GM19239 (cell line): ENCODE measurements at regions not wholly inside any gene's neighbourhood (a gene's known extent, or its start where the extent isn't known, plus 50 kb on each side); places are given as distances from the start of the nearest gene placed in this dataset.

Experiments
- DNase-seq: peaks from one replicate; pipeline ENCODE4 v3.0.0; 2011; ENCODE audit warnings: low spot score; ENCODE audit not compliant: insufficient read length
- FAIRE-seq: peaks from 2 replicates; lab custom pipeline; 2011; peaks lifted over from hg19 to GRCh38; lab: Jason Lieb, UNC

DNA sequence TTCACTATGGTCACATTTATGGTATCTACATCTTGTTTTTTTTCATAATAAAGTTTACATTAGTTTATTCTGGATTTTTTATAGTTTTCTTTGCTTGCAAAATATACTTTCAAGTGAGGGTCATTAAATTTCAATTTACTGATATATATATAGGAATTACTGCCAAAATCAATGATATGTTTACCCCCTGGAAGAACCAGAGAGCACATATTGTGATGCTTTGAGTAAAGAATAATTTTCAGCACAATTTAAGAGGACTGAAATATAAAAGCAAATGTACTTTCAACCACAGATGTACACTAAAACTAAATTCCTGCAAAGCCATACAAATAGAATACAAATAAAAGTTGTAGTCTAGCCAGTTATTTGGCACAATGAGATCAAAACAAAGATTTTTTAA lies 242.2 kb upstream of the PCDH18 start:
- no peak for DNase-seq
- FAIRE-seq, result no peak

DNA sequence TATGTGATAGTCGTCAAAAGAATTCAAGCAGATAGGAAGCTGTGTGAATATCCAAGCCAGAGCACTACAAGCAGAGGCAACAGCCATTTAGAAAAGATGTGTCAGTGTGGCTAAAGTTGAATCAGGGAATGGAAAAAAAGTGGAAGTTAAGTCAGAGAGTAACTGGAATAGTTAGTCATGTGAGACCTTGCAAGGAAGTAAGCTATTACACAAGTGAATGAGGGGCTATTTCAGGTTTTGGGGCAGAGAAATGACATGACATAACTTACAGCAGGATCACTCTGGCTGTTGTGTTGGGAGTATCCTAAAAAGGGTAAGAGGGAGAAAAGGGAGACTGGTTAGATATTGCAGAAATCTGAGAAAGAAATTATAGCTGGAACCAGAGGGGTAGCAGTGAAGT lies 236.6 kb upstream of the PCDH18 start:
- no peak for FAIRE-seq
- no peak for DNase-seq

DNA sequence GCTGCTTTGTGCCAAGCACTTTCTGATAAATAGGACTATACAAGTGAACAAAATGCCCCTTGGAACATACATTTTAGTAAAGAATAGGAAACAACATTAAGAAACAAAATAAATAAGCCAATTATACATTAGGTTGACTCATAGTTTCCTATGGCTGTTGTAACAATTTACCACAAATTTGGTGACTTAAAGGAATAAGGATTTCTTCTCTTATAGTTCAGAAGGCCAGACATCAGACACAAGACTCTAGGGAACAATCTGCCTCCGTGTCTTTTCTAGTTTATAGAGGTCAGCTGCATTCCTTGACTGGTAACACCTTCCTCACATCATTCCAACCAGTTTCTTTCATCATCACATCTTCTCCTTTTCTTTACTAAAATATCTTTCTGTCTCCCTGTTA lies 235.9 kb upstream of the PCDH18 start:
- FAIRE-seq (no peak), DNase-seq (no peak)

- FAIRE-seq (no peak), DNase-seq (no peak)
Observed at GRCh38 chr4:137762591-137762990, 230.3 kb upstream of the PCDH18 start.

GRCh38 chr4:137754652-137755471 lies 222.6 kb upstream of the PCDH18 start:
- DNase-seq (no peak), FAIRE-seq (no peak)

DNA sequence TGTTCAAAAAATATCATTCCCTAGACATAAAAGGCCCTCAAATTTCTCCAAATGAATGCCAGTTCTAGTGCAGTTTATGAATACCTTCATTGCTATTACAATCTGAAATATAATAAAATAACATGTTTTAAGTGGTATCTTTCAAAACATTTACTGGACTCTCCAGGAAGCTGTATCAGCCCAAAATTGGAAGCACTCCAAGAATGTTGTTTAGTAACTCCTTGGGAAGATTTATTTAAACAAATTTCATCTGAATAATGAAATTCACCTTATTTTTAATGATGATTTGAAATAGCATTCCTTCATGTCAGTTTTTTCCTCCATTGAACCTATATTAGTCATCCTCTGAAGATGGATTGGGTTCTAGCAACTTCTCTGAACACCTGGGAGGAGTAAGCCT lies 217.2 kb upstream of the PCDH18 start:
- FAIRE-seq (no peak), DNase-seq (no peak)

DNA sequence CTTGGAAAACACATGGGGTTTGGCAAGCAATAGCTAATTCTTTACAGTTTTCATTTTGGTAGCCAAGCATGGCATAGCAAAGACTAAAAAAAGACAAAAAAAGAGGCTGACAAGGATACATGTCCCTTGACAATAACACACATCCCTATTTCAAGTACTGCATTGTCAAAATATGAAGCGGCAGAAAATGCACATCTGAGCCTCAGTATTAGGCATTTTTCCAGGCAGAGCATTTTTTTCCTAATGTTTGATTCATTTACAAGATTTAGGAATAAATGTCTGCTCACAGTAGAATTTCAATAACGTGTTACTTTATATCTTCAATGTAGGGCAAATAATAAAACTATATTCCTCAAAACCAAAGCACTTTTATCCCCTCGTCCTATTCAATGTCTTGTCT lies 216.3 kb upstream of the PCDH18 start:
- FAIRE-seq, result no peak
- no peak for DNase-seq

- FAIRE-seq (no peak), DNase-seq (no peak)
Observed at GRCh38 chr4:137740141-137740540, 207.8 kb upstream of the PCDH18 start.

DNA sequence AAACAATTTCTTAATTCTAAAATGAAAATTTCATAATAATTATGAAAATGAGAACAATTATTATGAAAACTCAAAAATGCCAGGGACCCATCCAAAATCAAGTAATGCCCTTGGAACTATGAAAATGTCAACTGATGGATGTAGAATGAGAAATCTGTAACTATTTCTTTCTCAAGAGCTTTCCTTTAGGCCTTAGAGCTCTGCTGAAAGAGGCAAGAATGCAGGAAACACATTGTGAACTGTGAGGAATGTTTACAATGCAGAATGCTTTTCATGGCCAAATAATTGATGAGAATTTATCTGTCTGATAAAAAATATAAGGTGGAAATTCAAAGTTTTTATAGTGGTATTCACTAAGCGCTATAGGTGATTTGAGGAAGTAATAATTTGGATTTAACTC lies 207.1 kb upstream of the PCDH18 start:
- FAIRE-seq (no peak), DNase-seq (no peak)

GRCh38 chr4:137738375-137738990 lies 206.2 kb upstream of the PCDH18 start:
- DNase-seq (no peak), FAIRE-seq (no peak)

DNA sequence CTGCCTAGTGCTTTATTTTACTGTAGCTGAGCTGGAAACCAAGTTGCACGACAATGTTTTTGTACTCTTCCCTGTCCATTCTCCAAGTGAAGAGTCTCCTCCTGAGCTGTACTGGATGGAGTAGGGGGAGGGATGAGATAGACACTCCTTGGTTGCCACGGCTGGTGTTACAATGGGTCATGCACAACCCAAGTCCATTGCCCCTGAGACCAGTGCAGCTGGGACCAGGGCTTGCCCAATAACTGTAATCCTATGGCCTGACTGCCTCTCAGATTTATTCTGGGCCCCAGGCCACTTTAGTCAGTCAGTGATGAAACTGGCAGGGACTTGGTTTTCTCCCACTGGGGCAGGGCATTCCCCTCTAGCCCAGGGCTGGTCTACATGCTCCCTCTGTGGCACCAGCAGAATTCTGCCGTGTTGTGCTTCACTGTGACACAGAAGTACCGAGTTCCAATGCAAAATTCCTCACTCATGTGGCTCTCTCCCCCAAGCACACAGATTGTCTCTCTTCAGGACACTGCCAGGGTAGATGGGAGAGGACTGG lies 203.3 kb upstream of the PCDH18 start:
- no peak for DNase-seq
- no peak for FAIRE-seq

DNA sequence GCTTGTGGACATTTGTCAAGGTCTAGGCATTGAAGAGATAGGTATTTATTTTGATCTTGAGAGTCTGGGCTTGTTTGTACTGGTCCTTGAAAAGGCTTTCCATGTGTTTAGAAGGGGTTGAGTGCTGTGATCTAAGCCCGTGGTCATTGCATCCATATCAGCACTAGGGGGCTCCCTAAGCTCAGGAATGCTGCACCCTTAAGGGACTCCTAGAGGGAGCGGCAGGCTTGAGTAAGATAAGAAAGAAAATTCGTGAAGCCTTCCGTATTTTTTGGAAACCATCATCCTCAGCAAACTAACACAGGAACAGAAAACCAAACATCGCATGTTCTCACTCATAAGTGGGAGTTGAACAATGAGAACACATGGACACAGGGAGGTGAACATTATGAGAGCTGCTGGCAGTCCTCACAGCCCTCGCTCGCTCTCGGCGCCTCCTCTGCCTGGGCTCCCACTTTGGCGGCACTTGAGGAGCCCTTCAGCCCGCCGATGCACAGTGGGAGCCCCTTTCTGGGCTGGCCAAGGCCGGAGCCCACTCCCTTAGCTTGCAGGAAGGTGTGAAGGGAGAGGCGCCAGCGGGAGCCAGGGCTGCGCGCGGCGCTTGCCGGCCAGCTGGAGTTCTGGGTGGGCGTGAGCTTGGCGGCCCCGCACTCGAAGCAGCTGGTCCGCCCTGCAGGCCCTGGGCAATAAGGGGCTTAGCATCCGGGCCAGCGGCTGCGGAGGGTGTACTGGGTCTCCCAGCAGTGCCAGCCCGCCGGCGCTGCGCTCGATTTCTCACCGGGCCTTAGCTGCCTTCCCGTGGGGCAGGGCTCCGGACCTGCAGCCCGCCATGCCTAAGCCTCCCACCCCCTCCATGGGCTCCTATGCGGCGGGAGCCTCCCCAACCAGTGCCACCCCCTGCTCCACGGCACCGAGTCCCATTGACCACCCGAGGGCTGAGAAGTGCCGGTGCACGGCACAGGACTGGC lies 201.2 kb upstream of the PCDH18 start:
- DNase-seq, result peak; percentile 9
- FAIRE-seq, result peak; percentile 35

DNA sequence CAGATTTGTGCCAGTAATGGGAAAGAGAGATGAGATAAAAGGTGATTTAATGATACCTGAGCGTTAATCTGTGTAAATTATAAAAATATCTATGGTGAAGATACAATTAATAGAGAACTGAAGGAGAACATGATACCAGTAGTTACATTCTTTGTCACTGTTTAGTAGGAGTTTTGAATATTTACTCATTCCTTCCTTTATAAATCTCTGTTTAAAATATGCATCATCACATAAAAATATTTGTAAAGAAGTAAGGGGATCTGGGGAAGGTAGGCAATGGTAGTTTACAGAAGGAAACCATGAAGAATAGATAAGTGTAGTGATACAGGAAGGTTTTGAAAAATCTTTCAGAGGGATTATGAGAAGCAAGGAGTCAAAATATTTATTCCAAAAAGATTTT lies 190.6 kb upstream of the PCDH18 start:
- DNase-seq, result no peak
- FAIRE-seq, result no peak

- FAIRE-seq, result no peak
Observed at GRCh38 chr4:137711502-137711901, 179.2 kb upstream of the PCDH18 start.

DNA sequence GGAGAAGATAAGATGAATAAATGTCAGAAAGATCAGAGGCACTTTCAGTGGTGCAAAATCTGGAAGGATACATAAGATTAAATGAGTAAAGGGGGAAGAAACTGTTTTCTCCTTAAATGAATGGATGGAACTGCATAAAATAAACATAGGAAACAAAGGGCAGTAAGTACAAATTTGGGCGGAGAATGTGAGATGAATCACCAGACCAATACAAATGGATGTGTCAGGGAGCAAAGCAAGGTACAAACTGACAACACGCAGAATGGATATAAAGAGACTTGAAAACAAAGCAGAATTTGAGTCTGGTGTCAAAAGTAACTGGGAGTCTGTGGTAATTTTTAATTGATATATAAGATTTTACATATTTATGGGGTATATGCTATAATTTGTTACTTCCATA lies 175.3 kb upstream of the PCDH18 start:
- FAIRE-seq (no peak), DNase-seq (no peak)

More at GRCh38 chr4:137711502-137711901, 179.2 kb upstream of the PCDH18 start:
- DNase-seq, result no peak

- no peak for DNase-seq
- FAIRE-seq, result no peak
Observed at GRCh38 chr4:137707102-137707620, 174.9 kb upstream of the PCDH18 start.

- FAIRE-seq, result no peak
- no peak for DNase-seq
Observed at GRCh38 chr4:137705171-137705783, 173.0 kb upstream of the PCDH18 start.

DNA sequence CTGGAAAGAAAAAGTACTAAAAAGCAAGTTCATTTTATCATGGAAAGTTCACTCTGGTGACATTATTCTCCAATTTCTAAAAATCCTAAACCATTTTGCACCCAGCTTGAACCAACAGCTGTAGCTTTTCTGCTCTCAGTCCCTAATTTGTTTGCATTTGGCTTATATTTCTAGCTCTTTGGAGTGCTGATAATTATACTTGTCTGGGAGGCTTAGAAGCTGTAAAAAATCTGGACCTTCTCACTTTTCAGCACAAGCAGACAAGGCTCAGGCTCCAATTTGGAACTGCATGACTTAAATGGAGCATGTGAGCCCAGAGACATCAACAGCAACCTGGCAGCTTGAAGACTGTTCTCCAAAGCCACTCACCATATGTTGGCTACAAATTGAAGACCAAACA lies 170.9 kb upstream of the PCDH18 start:
- FAIRE-seq (no peak), DNase-seq (no peak)

DNA sequence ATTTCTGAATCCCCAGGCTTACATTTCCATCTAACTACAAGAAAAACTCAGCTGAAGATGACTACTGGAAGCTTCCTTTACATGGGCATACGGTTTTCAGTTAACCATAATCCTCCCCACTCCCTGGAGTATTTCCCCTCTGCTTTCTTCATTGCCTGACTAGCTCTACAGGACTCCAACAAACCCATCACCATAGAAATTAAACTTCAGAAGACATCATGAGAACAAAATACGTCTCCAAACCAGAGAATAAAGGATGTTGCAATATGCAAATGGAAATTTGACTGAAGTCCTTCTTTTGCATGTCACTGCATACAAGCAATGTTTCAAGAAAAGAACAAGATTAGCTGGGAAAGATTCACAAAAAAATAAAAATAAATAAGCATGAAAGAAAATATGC lies 170.2 kb upstream of the PCDH18 start:
- DNase-seq (no peak), FAIRE-seq (no peak)

- DNase-seq (no peak), FAIRE-seq (no peak)
Observed at GRCh38 chr4:137701401-137701800, 169.1 kb upstream of the PCDH18 start.
